Activated CD8-positive, alpha-beta memory T cell treated with anti-CD3 and anti-CD28 coated beads, Interleukin-2, amount 50 U/mL, for 4 hours (primary cell): ENCODE measurements at regions not wholly inside any gene's neighbourhood (a gene's known extent, or its start where the extent isn't known, plus 50 kb on each side); places are given as distances from the start of the nearest gene placed in this dataset.

ENCODE experiments used
- DNase-seq: peaks from one replicate; pipeline ENCODE4 v3.0.0-alpha.2; 2020

DNA sequence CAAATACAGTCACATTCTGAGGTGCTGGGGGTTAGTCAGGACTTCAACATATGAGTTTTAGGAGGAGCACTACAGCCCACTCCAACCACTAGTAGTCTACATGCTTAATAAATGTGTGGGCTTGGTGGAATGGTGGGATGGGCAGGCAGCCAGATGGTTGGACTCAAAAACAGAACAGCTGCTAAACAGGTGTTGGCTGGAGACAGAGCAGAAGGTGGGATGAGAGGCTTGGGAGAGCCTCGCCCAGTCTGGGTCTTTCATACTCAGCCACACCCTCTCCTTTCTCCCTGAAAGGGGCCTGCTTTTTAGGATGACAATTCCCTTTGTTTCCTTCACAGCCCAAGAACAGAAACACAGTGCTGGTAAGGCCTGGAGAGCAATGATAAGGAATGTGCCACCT, 143.9 kb upstream of the KLHL29 start:
- DNase-seq, result no peak

DNA sequence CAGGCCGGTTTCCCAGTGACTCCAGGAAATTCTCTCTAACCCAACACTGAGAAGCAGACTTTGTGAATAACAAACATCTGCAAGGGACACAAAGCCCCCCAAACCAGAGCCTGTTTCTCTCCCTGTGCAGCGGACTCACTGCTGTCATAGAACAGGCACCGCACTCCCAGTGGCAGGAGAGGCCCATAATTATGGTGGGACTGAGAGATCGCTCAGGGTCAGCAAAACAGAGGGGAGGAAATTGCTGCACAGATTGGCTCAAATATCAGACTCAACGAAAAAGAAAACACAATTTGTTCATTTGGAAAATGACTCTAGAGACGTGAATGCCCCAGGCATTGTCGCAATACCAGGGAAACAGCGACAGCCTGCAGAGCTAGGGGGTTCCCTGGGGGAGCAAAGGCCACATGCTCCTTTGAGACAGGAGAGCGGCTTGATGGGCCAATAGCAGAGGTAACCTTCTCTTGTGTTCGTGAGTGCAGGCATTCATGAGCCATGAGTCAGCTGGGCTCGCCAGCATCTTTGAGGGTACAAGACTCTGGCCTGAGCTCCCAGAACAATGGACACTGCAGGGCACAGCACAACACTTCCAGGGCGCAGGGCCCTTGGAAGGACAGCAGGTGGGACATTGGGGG, 143.3 kb upstream of the KLHL29 start:
- no peak for DNase-seq

DNA sequence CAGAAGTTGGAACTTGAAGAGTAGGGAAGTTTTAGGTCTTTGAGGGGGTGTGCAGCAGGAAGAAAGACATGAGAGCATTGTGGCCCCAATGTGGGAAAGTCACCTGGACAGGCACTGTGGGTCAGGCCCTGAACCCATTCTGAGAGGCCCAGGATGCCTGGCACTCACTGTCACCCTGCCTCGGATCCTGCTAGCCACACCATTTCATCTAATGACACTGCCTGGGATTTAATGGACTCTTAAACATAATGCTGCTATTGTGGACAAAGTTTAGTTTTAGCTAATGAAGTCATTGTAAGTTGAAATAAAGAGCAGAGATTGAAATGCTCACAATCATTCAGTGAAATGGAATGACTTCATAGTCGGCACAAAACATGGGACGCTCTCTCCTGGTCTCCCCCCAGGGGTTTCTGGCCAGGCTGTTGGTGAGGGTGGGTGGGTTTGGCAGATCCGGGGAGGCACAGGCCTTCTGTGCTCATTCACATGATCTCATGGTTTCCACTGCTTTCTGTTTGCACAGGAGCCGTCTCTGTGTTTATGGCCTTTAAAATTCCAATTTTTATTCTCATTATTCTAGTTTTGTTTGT, 141.8 kb upstream of the KLHL29 start:
- no peak for DNase-seq

DNA sequence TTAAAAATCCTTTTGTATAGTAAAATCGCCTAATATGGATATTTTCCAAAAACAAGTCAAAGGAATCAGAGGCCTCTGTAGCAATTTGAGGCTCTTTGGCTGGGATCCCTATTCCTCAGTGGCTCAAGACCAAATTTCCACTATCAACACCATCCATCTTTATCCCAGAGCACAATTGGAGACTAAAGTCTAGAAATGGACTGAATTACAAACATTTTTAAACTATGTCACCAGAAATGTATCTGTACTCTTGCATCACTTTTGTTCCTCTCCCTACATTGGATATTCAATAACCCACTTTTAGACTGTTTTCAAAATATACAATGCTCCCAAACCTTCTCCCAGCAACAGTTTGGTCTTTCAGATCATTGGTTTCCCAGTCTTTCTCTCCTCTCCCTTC, 140.4 kb upstream of the KLHL29 start:
- DNase-seq, result no peak

- no peak for DNase-seq
These were observed 137.8 kb upstream of the KLHL29 start for GRCh38 chr2:23246992-23247683.

DNA sequence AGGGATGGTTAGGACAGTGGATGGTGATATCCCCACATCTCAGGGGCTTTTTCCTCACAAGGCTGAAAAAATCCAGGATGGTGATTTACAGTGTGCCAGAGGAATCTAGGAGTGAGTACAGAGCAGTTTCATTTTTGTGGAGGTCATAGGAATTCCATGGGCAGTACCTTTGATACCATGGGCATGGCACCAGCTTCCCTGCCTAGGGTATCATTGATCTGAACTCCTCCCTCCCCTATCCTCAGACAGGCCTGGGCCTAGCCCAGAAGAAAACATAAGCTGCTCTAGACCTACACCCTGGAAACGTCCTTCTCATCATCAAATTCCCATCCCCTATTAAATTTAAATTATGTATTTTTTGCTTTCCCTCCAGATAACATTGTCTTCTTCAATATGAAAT, 136.3 kb upstream of the KLHL29 start:
- no peak for DNase-seq

GRCh38 chr2:23249348-23249747, 135.6 kb upstream of the KLHL29 start:
- no peak for DNase-seq

DNA sequence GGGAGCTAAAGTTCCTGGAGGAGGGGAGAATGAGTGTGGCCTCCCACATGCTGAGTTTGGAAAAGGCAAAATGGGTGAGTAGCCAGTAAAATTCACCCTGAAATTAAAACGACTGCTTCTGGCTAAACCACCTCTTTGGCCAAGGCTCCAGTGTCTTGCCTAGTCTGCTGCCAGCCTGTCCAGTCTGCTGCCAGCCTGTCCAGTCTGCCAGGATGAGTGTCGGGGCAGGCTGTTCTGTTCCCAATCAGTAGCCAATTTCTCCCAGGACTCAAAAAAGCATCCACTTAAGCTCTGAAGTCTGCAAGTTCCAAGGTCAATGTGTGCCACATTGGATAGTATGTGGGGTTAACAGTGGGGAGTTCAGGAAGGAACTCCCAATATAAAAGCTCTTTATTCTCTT, 134.6 kb upstream of the KLHL29 start:
- DNase-seq, result no peak

DNA sequence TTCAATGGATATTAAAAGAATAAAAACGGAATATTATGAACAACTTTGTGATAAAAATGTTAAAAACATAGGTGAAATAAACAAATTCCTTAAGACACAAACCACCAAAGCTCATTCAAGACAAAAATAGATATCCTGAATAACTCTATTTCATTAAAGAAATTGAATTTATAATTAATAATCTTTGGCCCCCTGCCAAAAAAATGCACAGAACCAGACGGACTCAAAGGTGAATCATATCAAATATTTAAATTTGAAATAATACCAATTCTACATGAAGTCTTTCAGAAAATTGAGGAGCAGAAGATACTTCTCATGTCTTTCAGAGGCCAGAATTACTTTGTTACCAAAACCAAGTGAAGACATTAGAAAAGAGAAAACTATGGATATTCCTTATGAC, 128.3 kb upstream of the KLHL29 start:
- no peak for DNase-seq

- DNase-seq, result no peak
These were observed 124.4 kb upstream of the KLHL29 start for GRCh38 chr2:23260621-23261020.

DNA sequence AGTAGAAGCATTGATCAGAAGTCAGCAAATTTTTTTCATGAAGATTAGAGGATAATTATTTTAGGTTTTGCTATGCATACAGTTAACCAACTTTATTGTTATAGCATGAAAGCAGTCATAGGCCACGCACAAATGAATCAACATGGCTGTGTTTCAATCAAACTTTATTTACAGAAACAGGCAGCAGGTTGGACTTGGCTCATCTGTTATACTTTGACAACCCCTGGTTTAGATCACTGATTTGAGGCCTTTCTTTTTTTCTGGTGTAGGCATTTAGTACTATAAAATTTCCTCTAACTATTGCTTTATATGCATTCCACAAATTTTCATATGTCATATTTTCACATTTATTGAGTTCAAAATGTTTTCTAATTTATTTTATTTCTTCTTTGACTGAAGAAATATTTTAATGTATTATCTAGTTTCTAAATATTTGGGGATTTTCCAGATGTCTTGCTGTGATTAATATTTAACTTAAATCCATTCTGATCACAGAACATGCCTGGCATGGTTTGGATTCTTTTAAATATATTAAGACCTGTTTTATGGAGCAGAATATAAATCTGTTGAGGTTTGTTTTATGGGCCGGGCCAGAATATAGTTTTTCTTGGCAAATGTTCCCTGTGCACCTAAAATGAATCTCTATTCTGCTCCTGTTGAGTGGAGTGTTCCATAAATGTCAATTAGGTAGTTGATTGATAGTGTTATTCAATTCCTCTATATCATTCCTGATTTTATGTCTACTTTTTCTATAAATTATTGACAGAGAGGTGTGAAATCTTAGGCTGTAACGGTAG, 116.3 kb upstream of the KLHL29 start:
- no peak for DNase-seq

- no peak for DNase-seq
These were observed 115.2 kb upstream of the KLHL29 start for GRCh38 chr2:23269747-23270146.

DNA sequence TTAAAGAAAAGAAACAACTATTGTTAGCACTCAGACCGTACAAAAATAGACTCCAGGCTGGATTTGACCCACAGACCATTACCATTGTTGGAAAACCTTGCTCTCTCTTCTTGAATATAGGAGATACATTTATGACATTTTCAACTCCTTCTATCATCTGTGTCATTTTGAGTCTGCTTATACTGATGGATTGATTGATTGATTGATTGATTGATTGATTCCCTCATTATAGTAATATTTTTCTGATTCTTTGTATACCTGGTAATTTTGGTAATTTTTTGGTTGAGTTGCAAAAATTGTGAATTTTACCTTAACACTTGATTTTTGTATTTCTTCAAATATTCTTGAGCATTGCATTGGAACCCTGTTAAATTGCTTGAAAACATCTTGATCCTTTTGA, 114.2 kb upstream of the KLHL29 start:
- DNase-seq, result no peak

DNA sequence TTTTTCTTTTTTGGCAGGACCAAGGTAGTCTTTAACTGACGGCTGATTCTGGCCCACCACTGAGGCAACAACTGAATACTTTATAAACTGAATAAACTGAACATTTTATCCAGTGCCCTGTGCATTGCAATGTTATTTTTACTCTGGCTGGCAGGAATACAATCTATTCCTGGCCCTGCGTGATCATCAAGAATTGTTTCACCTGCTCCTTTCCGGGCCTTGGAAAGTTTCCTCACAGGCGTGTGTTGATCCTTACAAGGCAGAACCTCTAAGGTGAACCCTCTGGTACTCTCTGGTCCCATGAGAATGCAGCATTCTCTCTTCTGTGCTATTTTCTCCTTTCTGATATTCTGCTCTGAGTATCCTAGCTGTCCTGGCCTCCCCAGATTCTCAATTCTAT, 113.7 kb upstream of the KLHL29 start:
- DNase-seq, result no peak

DNA sequence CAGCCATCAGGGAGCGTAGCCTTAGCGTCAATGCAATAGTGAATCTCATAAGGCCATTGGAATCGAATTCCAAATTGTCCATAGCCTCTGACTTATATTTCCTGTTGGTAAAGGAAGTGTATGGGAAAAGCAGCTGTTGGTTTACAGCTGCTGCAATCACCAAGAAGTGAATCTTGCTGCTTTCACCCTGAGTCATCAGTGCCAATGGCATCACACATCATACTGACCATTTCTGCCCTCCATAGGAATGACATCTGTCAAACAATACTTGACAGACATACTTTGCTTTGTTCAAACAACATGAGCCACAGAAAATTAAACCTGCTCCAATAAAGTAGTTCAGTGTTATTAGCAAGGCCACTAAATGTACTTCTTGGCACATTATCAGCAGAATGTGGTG, 111.2 kb upstream of the KLHL29 start:
- DNase-seq, result no peak

- DNase-seq, result no peak
These were observed 104.6 kb upstream of the KLHL29 start for GRCh38 chr2:23280401-23280800.

DNA sequence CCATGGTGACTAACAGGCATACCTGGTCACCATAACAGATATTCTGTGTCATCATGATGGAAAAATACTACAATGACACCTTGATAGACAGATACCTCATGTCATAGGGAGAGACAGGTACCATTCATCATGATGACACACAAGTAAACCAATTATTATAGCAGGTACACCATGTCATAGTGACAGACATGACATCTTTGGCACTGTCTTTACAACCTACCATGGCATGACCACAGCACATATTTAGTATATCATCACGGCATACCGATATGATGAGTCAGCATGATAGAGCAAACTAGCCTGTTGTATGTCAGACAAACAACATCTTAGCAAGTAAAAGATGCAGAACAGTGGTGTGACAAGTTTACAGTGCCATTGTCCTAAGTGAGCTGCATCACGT, 101.3 kb upstream of the KLHL29 start:
- no peak for DNase-seq

DNA sequence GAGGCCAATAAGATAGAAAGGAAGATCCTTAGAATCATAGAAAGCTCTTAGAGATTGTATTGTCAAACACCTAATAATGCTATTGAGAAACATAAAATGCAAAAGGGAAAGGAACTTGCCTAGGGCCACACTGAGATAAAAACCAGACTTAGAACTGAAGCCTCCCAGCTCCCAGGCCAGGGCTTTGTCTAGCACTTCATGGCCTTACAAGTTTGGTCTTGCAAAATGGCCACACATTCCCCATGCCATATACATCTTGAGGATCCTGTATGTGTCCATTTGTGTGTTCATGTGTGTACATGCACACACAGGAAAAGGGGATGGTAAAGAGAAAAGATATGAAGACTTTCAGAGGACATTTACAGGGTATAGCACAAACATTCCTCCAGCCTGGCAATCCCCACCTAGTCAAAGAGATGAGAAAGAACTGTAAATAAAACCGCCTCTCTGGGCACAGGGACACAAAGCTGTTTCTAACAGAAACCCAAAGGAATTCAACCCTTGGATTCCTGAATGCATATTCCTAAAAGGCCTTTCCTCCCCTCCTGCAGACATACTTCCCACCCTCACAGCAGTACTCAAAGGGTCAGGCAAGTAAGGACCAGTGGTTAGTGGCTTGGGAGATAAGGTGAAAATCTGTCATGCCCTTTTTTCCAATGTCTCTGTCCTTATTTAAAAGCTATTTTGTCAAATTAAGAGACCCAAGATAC, 99.7 kb upstream of the KLHL29 start:
- DNase-seq, result no peak

- DNase-seq, result no peak
These were observed 98.8 kb upstream of the KLHL29 start for GRCh38 chr2:23286031-23286757.

DNA sequence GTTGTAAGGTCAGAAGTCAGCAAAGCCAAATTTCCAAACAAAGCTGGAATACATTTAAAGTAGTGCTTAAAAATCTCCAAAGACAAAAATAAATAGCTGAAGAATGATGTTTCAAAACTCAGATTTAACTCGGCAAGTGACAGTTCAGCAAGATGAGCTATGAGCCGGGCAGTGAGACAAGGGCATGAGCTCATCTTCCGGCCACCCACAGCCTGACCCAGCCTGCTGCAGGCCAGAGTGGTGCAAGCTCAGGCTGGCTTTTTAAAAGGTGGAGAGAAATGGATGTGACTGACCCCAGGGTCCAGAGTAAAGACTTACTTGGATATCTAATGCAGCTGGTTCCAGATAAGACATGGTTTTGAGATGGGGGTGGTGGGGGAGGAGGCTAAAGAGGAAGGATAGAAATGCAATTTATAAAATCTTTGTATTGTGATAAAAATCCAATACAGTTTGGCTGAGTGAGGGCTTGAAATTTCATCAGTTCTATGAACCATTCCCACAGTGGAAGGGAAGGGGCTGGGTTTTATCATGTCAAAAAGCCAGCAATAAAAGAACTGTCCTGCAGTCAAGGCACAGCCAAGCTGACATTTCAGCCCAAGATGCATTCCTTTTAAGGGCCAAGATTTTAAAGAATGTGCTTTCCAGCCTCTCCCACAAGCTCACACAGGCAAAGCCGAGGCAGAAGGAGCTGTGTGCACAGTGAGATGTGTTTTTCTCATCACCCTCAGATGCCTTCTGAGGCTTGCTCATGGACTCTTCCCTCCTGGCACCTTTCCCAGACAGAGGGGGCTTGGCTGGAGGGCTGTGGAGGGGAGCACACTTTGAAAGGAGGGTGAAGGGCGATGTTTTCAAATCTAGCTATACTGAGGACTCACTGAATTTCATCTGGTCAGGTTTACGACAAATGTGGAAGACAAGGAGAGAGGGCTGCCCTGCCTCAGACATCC, 97.9 kb upstream of the KLHL29 start:
- no peak for DNase-seq

DNA sequence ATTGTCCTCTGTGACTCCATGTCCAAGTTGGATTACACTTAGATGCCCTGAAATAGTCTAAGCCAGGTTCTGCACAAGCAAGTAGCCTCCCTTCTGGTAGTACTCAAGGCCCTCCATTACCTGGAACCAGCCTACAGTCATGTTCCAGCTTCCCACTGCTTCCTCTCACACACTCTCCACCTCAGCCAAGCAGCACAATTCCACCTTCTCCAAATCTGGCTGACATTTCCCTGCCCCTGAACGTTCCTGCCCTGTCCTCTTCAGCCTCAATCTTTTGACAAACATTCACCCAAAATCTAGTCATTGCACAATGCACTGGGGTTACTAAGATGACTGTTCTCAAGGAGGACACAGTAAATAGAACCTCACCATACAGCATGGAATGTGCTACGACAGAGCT, 95.3 kb upstream of the KLHL29 start:
- no peak for DNase-seq
